HL-60 (cell line): ENCODE measurements at regions not wholly inside any gene's neighbourhood (a gene's known extent, or its start where the extent isn't known, plus 50 kb on each side); places are given as distances from the start of the nearest gene placed in this dataset.

ENCODE experiments used
- DNase-seq, 2 experiments: peaks; one replicate each; pipeline ENCODE4 v3.0.0-alpha.2; 2010 to 2020; ENCODE audit warnings: low read depth in 1 of 2, low spot score in 1 of 2
- H3K27ac ChIP-seq: fragments of 250-450 bp; sonication (Bioruptor Pico); replicated peaks from 2 replicates; pipeline ENCODE4 v1.5.1; 2020; ENCODE audit warnings: mild to moderate bottlenecking, moderate library complexity
- H3K27me3 ChIP-seq: fragments of 250-450 bp; sonication (Bioruptor Pico); 2 replicates; pipeline ENCODE4 v1.5.1; 2021; ENCODE audit warnings: mild to moderate bottlenecking, moderate library complexity; ENCODE audit not compliant: insufficient read depth, poor library complexity, severe bottlenecking
- H3K4me3 ChIP-seq: replicated peaks from 2 replicates; pipeline ENCODE4 v1.5.1; 2011; ENCODE audit warnings: mild to moderate bottlenecking, control low read depth, low read length; ENCODE audit not compliant: insufficient read depth
- GABPA ChIP-seq: IDR thresholded peaks from 2 replicates; pipeline ENCODE4 v1.6.1; 2012; ENCODE audit warnings: low read depth
- POLR2AphosphoS5 ChIP-seq: IDR thresholded peaks from 2 replicates; pipeline ENCODE4 v1.6.1; 2012; ENCODE audit warnings: low read depth
- SPI1 ChIP-seq: IDR thresholded peaks from 2 replicates; pipeline ENCODE4 v1.6.1; 2012; ENCODE audit warnings: low read depth, mild to moderate bottlenecking, borderline replicate concordance
- TF ChIP-seq, protein P1 (sequence below): IDR thresholded peaks from one replicate; pipeline ENCODE4 v1.5.1; 2011; ENCODE audit warnings: low read length, control low read depth, inconsistent platforms; ENCODE audit not compliant: insufficient read depth
- TF ChIP-seq, protein P2 (sequence below): IDR thresholded peaks from 2 replicates; pipeline ENCODE4 v1.6.1; 2012; ENCODE audit warnings: low read depth; ENCODE audit not compliant: insufficient replicate concordance

DNA sequence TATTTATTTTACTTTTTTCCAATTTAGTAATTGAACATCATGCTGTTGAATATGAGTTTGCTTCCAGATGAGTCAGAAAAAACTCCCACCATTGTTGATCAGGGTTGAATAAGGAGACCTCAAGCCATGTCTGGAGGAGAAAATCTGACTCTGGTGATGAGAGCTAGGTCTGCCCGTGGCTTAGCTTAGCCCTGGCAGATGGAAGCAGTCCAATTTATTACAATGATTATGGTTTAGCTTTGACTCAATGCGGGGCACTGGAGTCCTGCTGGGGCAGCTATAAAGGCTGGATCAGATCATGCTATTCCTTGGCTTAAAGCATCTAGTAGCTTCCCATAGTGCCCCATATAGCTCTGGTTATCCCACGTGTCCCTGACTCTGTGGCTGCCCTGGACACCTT lies 506.5 kb downstream of the MN1 start:
- Histone ChIP-seq H3K27me3 (peaks cover 14% of the 10 kb centered on the region), H3K27ac (no peak overlapping the region), H3K4me3 (no peak overlapping the region)
- no peak for DNase-seq
- TF ChIP-seq SPI1: no peak
- TF ChIP-seq POLR2AphosphoS5: no peak
- TF ChIP-seq GABPA: no peak
- TF ChIP-seq, protein P1, sequence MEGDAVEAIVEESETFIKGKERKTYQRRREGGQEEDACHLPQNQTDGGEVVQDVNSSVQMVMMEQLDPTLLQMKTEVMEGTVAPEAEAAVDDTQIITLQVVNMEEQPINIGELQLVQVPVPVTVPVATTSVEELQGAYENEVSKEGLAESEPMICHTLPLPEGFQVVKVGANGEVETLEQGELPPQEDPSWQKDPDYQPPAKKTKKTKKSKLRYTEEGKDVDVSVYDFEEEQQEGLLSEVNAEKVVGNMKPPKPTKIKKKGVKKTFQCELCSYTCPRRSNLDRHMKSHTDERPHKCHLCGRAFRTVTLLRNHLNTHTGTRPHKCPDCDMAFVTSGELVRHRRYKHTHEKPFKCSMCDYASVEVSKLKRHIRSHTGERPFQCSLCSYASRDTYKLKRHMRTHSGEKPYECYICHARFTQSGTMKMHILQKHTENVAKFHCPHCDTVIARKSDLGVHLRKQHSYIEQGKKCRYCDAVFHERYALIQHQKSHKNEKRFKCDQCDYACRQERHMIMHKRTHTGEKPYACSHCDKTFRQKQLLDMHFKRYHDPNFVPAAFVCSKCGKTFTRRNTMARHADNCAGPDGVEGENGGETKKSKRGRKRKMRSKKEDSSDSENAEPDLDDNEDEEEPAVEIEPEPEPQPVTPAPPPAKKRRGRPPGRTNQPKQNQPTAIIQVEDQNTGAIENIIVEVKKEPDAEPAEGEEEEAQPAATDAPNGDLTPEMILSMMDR: no peak
- TF ChIP-seq, protein P2, sequence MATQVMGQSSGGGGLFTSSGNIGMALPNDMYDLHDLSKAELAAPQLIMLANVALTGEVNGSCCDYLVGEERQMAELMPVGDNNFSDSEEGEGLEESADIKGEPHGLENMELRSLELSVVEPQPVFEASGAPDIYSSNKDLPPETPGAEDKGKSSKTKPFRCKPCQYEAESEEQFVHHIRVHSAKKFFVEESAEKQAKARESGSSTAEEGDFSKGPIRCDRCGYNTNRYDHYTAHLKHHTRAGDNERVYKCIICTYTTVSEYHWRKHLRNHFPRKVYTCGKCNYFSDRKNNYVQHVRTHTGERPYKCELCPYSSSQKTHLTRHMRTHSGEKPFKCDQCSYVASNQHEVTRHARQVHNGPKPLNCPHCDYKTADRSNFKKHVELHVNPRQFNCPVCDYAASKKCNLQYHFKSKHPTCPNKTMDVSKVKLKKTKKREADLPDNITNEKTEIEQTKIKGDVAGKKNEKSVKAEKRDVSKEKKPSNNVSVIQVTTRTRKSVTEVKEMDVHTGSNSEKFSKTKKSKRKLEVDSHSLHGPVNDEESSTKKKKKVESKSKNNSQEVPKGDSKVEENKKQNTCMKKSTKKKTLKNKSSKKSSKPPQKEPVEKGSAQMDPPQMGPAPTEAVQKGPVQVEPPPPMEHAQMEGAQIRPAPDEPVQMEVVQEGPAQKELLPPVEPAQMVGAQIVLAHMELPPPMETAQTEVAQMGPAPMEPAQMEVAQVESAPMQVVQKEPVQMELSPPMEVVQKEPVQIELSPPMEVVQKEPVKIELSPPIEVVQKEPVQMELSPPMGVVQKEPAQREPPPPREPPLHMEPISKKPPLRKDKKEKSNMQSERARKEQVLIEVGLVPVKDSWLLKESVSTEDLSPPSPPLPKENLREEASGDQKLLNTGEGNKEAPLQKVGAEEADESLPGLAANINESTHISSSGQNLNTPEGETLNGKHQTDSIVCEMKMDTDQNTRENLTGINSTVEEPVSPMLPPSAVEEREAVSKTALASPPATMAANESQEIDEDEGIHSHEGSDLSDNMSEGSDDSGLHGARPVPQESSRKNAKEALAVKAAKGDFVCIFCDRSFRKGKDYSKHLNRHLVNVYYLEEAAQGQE: no peak

DNA sequence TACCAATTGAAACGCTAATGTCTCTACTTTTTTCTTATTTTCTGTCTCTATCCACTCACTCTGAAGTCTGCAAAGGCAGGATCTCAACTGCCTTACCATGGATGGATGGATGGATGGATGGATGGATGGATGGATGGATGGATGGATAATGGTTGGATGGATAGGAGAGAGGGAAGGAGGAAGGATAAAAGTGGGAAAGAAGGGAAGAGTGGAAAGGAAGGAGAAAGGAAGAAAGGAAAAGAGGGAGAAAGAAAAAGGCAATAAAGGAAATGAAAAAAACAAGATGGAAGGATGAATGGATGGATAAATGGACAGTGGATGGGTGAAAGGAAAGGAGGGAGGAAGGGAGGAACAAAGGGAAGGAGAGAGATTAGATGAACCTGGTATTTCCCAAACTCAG lies 506.0 kb downstream of the MN1 start:
- DNase-seq: no peak
- no peak overlapping the region for H3K4me3 ChIP-seq
- H3K27me3 ChIP-seq: peaks cover 14% of the 10 kb centered on the region
- H3K27ac ChIP-seq: no peak overlapping the region
- TF ChIP-seq, protein P1: no peak
- no peak for TF ChIP-seq GABPA

DNA sequence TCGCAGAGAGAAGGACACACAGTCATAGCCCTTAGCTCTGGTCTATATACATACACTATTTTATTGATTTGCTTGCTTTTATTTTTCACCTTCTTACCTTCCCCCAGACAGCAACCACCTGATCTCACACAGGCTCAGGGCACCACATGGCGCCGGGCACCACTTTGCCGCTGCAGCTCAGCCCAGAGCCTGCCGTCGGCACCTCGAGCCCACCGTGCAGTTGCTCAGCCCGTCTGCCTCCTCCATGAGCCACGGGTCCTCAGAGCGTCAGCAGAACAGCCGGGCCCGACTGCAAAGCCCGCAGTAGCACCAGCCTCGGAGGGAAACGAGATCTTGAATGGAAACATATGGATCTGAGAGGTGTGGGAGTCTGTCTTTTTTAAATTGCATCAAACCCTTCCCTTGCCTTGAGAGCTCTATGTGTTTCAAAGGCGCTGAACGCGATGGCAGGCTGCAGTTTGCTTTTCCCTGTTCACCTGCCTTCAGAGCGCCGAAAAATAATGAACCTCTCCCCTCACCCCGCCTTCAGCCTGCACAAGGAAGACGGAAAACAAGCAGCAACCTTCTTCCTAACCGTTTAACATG lies 505.4 kb downstream of the MN1 start:
- Histone ChIP-seq H3K27ac (no peak overlapping the region), H3K27me3 (peaks cover 14% of the 10 kb centered on the region), H3K4me3 (no peak overlapping the region)
- TF ChIP-seq SPI1: no peak
- TF ChIP-seq, protein P1: no peak
- TF ChIP-seq, protein P2: no peak
- TF ChIP-seq POLR2AphosphoS5: no peak
- TF ChIP-seq GABPA: no peak
- DNase-seq: no peak

DNA sequence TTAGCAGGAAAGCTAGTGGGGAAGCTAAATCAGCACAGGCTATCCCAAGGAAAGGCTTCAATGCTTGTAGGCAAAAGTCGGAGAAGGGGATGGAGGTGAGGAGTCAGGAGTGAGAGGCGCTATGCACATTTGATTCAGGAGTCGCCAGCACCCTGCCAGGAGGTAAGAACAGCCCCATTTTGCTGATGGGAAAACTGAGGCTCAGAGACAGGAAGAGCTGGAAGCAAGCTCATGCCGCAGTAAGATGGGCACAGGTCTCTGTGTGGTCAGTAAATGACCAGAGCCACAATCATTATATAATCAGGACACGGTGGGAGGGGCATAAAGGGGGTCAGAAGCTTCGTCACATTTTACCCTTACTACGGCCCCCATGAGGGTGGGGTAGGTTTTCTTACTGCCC lies 504.4 kb downstream of the MN1 start:
- H3K4me3 ChIP-seq: no peak overlapping the region
- no peak for DNase-seq
- no peak overlapping the region for H3K27ac ChIP-seq
- H3K27me3 ChIP-seq: peaks cover 14% of the 10 kb centered on the region
- TF ChIP-seq GABPA: no peak
- no peak for TF ChIP-seq POLR2AphosphoS5
- TF ChIP-seq SPI1: no peak
- TF ChIP-seq, protein P1: no peak
- TF ChIP-seq, protein P2: no peak
